WI38 (cell line): ENCODE measurements at regions not wholly inside any gene's neighbourhood (a gene's known extent, or its start where the extent isn't known, plus 50 kb on each side); places are given as distances from the start of the nearest gene placed in this dataset.

Experiments
- H3K4me3 ChIP-seq: 2 replicates; pipeline ENCODE4 v1.5.1; 2011; ENCODE audit warnings: low read depth, mild to moderate bottlenecking, control low read depth, low read length
- CTCF ChIP-seq: IDR thresholded peaks from 2 replicates; pipeline ENCODE4 v1.5.1; 2012; ENCODE audit warnings: low read depth, mild to moderate bottlenecking, control low read depth, low read length

GRCh38 chr6:130587778-130588520 is 222.1 kb downstream of the TMEM200A start:
- no peak for TF ChIP-seq CTCF

GRCh38 chr6:130593200-130593599 is 227.4 kb downstream of the TMEM200A start:
- no peak for TF ChIP-seq CTCF
- no peak overlapping the region for H3K4me3 ChIP-seq

More at GRCh38 chr6:130587778-130588520, 222.1 kb downstream of the TMEM200A start:
- H3K4me3 ChIP-seq = no peak overlapping the region

GRCh38 chr6:130593948-130594347 is 228.1 kb downstream of the TMEM200A start:
- no peak overlapping the region for H3K4me3 ChIP-seq
- no peak for TF ChIP-seq CTCF

GRCh38 chr6:130598021-130598989 is 228.9 kb upstream of the SMLR1 start:
- no peak overlapping the region for H3K4me3 ChIP-seq
- no peak for TF ChIP-seq CTCF

GRCh38 chr6:130600880-130601341 is 226.3 kb upstream of the SMLR1 start:
- H3K4me3 ChIP-seq = no peak overlapping the region
- TF ChIP-seq CTCF = no peak

- no peak for TF ChIP-seq CTCF
- no peak overlapping the region for H3K4me3 ChIP-seq
Measured at GRCh38 chr6:130602151-130602770, 224.9 kb upstream of the SMLR1 start.

GRCh38 chr6:130603391-130603790 is 223.8 kb upstream of the SMLR1 start:
- no peak for TF ChIP-seq CTCF
- H3K4me3 ChIP-seq = no peak overlapping the region
